Activated naive CD8-positive, alpha-beta T cell treated with anti-CD3 and anti-CD28 coated beads, Interleukin-2, amount 10 ng/mL, durations not matched to agents 7 days and 5 days (primary cell): ENCODE measurements at regions not wholly inside any gene's neighbourhood (a gene's known extent, or its start where the extent isn't known, plus 50 kb on each side); places are given as distances from the start of the nearest gene placed in this dataset.
"Not testable (repeated sequence)": the region's sequence is repeated elsewhere in the genome, so short reads cannot be mapped to it uniquely, and the experiment has no call there.

Experiments used
- ATAC-seq: fragments of 150-1000 bp; cut with Tn5 transposase; one replicate; pipeline ENCODE4 v1.10.0; 2021; ENCODE audit warnings: low read depth, moderate library complexity
- POLR2A ChIA-PET: fragments of 350-600 bp; sonication (Branson Sonifier 250); formaldehyde crosslinking; loops from one replicate; lab custom pipeline; 2021; ENCODE audit warnings: antibody characterized with exemption; lab: Charles Lee
- DNase-seq: peaks from one replicate; pipeline ENCODE4 v3.0.0; 2021
- H3K27ac Mint-ChIP-seq: one replicate; pipeline ENCODE4 v1.8.0; 2022; ENCODE audit warnings: mild to moderate bottlenecking, mixed read lengths
- H3K27me3 Mint-ChIP-seq: one replicate; pipeline ENCODE4 v1.8.0; 2022; ENCODE audit warnings: mild to moderate bottlenecking, moderate library complexity, mixed read lengths
- H3K36me3 Mint-ChIP-seq: one replicate; pipeline ENCODE4 v1.8.0; 2021; ENCODE audit warnings: mild to moderate bottlenecking, mixed read lengths
- H3K4me1 Mint-ChIP-seq: one replicate; pipeline ENCODE4 v1.8.0; 2021; ENCODE audit warnings: mixed read lengths
- H3K4me3 Mint-ChIP-seq: one replicate; pipeline ENCODE4 v1.8.0; 2022; ENCODE audit warnings: mild to moderate bottlenecking, moderate library complexity, mixed read lengths
- H3K9me3 Mint-ChIP-seq: one replicate; pipeline ENCODE4 v1.8.0; 2021; ENCODE audit warnings: mixed read lengths

DNA sequence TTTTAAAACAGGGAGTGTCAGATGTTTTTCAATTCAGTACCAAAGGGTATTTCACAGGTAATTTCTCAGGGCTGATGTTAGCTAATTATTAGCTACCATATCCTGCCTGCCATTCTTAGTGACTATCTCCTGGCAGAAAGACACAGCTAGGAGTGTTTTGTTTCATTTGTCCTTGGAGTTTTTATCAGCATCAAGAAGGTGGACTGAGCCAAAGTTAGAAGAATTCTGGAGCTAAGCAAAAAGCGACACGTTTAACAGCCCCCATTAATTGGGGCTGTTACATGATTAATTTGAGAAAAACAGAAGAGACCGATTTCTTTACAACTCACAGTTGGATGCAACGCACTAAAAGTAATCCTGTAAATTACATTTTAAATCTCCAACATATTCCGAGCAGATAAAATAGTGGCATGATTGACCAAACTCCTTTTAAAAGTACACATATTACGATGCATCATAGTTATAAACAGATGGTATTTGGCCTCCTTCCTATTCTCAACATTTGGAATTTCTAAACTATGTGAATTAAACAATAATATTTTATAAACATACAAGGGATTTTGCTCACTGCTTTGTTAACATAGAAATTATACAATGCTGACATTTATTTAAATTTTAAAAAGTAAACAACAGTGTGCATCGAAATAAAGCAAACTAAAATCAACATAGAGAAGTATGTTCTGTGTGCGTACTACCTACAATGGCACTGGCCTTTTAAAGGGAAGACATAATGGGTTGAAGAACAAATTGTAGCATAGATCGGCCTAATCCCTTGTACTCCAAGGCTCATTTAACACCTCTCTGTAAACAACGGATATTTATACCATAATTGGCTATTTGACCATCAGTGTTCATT is 585.1 kb downstream of the ZEB2 start:
- H3K36me3 Mint-ChIP-seq = no peaks in the 10 kb centered on the region
- peaks cover 54% of the 10 kb centered on the region for H3K27me3 Mint-ChIP-seq
- H3K9me3 Mint-ChIP-seq = no peaks in the 10 kb centered on the region
- no peak for ATAC-seq
- DNase-seq = no peak
- H3K4me1 Mint-ChIP-seq = peaks cover 5% of the 10 kb centered on the region
- H3K27ac Mint-ChIP-seq = no peak overlapping the region
- POLR2A ChIA-PET = no interaction called here
- H3K4me3 Mint-ChIP-seq = no peak overlapping the region

DNA sequence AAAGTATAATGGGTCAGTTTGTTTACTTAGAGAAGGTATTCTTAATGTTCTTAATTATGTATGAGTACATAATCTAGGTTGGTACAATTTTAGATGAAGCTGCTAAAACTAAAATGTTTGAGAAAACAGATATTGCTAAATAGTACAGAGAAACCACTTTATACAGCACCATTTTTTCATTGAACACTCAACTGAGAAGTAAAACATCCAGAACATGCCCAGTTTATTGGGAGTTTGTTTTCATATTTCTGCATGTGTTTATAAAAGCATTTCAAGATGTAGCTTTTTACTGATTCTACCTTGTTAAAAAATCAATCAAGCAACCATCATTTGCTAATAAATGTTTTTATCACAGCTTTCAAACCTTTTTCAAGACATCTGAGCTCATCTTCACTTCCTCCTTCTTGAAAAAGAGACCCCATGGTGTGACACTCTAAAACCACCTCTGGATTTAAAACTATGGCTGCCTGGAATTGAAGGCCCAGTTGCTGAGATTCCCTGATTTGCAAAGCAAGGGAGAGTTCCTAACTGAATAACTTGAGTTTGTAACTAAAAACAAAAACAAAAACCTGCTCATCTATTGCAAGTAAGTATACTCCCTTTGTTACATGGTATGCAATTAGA is 585.9 kb downstream of the ZEB2 start:
- POLR2A ChIA-PET = no interaction called here
- peaks cover 5% of the 10 kb centered on the region for H3K4me1 Mint-ChIP-seq
- peaks cover 48% of the 10 kb centered on the region for H3K27me3 Mint-ChIP-seq
- no peaks in the 10 kb centered on the region for H3K36me3 Mint-ChIP-seq
- H3K9me3 Mint-ChIP-seq = no peaks in the 10 kb centered on the region
- no peak for ATAC-seq
- DNase-seq = no peak
- H3K27ac Mint-ChIP-seq = no peak overlapping the region
- no peak overlapping the region for H3K4me3 Mint-ChIP-seq

DNA sequence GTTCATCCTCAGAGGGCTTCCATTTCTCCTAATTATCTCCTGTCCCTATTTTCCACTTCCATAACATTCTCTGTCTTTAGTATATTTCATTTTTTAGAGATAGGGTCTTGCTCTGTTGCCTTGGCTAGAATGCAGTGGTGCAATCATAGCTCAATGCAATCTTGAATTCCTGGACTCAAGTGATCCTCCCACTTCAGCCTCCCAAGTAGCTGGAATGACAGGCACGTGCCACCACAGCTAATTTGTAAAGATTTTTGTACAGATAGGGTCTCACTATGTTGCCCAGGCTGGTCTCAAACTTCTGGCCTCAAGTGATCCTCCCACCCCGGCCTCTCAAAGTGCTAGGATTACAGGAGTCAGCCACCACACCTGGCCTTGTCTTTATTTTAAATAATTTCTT is 589.0 kb downstream of the ZEB2 start:
- Mint-ChIP-seq H3K27me3 (peaks cover 42% of the 10 kb centered on the region), H3K4me3 (no peak overlapping the region), H3K36me3 (no peaks in the 10 kb centered on the region), H3K9me3 (no peaks in the 10 kb centered on the region), H3K4me1 (no peaks in the 10 kb centered on the region), H3K27ac (no peak overlapping the region)
- POLR2A ChIA-PET = no interaction called here
- DNase-seq = no peak
- ATAC-seq = no peak

DNA sequence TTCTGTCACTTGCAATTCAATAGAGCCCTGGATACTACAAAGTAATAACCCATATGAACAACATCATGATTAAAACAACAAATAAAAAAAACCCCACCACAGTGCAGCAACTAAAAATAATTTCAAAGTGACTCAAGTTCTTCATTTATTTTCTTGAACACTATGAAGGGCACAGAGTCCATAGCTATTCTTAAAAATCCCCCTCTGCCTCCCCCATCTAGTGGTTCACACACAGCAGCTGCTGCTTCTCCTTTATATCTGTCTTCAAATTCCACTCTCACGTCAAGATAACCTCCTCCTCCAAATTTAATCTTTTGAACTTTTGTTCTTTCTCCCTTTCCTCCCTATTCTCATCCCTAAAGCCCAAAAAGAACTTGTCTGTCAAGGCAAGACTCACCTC is 591.3 kb downstream of the ZEB2 start:
- no peaks in the 10 kb centered on the region for H3K4me1 Mint-ChIP-seq
- no peak overlapping the region for H3K27ac Mint-ChIP-seq
- H3K27me3 Mint-ChIP-seq = peaks cover 29% of the 10 kb centered on the region
- DNase-seq (no peak), ATAC-seq (no peak)
- no peak overlapping the region for H3K4me3 Mint-ChIP-seq
- peaks cover 2% of the 10 kb centered on the region for H3K9me3 Mint-ChIP-seq
- POLR2A ChIA-PET = no interaction called here
- H3K36me3 Mint-ChIP-seq = no peaks in the 10 kb centered on the region

DNA sequence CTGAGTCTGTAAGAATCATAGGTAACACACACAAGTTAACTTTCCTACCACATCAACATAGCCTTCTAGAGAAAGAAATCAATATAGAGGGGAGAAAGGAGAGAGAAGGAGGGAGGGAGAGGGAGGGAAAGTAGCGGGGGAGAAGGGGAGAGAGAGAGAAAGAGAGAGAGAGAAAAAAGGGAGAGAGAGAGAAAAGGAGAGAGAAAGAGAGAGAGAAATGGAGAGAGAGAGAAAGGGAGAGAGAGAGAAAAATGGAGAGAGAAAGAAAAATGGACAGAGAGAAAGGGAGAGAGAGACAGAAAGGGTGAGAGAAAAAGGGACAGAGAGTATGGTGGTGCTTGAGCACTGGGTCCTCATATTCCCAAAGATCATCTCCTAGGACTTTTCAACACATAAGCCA is 591.7 kb downstream of the ZEB2 start:
- Mint-ChIP-seq H3K36me3 (no peaks in the 10 kb centered on the region), H3K4me1 (no peaks in the 10 kb centered on the region), H3K9me3 (peaks cover 2% of the 10 kb centered on the region), H3K4me3 (no peak overlapping the region), H3K27ac (no peak overlapping the region), H3K27me3 (peaks cover 28% of the 10 kb centered on the region)
- ATAC-seq (no peak), DNase-seq (no peak)
- POLR2A ChIA-PET = no interaction called here

DNA sequence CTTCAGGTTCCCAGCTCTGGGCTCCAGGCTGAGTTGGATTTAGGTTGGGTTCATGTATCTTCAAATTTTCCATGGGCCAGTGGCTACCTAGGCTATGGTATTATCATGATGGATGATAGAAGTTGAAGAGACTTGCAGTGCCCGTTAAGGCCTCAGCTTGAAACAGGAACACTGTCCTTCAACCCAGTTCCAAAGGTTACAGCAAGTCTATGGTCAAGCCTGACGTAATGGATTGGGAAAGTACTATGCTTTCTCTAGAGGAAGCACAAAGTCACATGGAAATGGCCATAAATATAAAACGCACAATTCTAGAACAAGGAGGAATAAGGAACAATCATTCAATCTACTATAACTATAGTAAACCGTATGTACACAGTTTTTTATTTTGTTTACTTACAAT is 593.2 kb downstream of the ZEB2 start:
- no peaks in the 10 kb centered on the region for H3K36me3 Mint-ChIP-seq
- no peak overlapping the region for H3K27ac Mint-ChIP-seq
- H3K4me3 Mint-ChIP-seq = no peak overlapping the region
- DNase-seq (no peak), ATAC-seq (no peak)
- H3K9me3 Mint-ChIP-seq = peaks cover 2% of the 10 kb centered on the region
- H3K27me3 Mint-ChIP-seq = peaks cover 25% of the 10 kb centered on the region
- POLR2A ChIA-PET = no interaction called here
- H3K4me1 Mint-ChIP-seq = no peaks in the 10 kb centered on the region

DNA sequence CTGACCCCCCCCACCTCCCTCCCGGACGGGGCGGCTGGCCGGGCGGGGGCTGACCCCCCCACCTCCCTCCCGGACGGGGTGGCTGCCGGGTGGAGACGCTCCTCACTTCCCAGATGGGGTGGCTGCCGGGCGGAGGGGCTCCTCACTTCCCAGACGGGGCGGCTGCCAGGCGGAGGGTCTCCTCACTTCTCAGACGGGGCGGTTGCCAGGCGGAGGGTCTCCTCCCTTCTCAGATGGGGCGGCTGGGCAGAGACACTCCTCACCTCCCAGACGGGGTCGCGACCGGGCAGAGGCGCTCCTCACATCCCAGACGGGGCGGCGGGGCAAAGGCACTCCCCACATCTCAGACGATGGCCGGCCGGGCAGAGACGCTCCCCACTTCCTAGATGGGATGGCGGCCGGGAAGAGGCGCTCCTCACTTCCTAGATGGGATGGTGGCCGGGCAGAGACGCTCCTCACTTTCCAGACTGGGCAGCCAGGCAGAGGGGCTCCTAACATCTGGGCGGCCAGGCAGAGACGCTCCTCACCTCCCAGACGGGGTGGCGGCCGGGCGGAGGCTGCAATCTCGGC is 597.6 kb downstream of the ZEB2 start:
- H3K4me1 Mint-ChIP-seq, H3K27me3 Mint-ChIP-seq, ATAC-seq, DNase-seq, H3K36me3 Mint-ChIP-seq, POLR2A ChIA-PET, H3K4me3 Mint-ChIP-seq, H3K27ac Mint-ChIP-seq: not testable (repeated sequence)
- H3K9me3 Mint-ChIP-seq = peaks cover 13% of the 10 kb centered on the region

DNA sequence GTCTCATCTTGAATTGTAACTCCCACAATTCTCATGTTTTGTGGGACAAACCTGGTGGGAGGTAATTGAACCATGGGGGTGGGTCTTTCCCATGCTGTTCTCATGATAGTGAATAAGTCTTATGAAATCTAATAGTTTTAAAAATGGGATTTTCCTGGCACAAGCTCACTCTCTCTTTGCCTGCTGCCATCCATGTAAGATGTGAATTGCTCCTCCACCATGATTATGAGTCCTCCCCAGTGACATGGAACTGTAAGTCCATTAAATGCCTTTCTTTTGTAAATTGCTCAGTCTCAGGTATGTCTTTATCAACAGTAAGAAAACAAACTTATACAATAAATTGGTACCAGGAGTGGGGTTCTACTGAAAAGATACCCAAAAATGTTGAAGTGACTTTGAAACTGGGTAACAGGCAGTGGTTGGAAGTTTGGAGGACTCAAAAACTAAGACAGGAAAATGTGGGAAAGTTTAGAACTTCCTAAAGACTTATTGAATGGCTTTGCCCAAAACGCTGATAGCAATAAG is 601.4 kb downstream of the ZEB2 start:
- Mint-ChIP-seq H3K4me1 (no peaks in the 10 kb centered on the region), H3K4me3 (no peak overlapping the region), H3K9me3 (peaks cover 11% of the 10 kb centered on the region), H3K27me3 (peaks cover 4% of the 10 kb centered on the region), H3K27ac (no peak overlapping the region), H3K36me3 (no peaks in the 10 kb centered on the region)
- DNase-seq = no peak
- ATAC-seq = no peak
- POLR2A ChIA-PET = no interaction called here

DNA sequence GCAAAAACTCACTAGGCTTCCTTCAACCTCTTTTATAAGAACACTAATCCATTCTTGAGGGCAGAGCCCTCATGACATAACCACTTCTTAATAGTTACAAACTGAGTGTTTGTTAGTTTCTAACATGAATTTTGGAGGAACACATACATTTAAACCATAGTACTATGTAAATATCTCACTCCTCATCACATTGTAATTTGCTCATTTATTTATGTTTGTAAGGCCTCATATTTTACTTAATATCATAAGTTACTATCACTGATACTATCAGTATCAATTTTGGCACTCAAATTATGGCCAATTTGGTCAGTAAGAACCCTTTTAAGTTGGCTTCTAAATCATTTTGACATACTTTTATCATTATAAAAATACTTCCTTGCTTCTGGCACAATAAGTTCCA is 603.1 kb downstream of the ZEB2 start:
- Mint-ChIP-seq H3K36me3 (no peaks in the 10 kb centered on the region), H3K27ac (no peak overlapping the region), H3K4me3 (no peak overlapping the region), H3K27me3 (peaks cover 2% of the 10 kb centered on the region), H3K9me3 (peaks cover 11% of the 10 kb centered on the region), H3K4me1 (no peaks in the 10 kb centered on the region)
- DNase-seq (no peak), ATAC-seq (no peak)
- POLR2A ChIA-PET = no interaction called here

DNA sequence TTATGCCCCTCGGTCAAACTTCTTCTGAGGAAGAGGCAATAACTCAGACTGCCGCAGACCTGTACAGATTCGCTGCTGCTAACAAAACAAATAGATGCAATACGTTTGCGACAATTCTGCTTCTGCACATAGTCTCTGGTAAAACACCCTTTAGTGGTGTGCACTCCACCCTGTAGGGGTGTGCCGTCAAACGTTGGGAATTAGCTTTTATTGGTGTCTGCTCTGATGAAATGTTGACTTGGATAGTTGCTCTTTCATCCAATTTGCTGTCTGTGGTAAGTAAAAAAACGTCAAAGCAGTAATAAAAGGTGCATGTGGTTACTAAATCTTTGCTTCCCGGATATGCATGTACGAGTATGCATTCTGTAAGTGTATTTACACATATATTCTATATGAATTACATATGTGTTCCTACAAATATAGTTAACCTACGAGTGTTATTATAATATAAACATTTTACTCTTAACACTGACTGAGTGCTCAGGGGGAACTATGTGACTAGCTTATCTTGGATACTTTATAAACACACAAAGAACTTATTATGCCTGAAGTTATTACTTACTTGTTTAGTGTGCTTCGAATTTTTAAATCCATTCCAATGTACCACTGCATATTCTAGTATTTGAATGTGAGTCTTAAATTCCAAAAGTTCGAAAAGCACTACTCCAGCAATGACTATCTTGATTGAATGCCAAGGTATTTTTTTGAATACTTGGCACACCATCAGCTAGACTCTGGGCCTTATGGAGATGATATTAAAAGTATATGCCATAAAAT is 610.2 kb downstream of the ZEB2 start:
- no peak for ATAC-seq
- Mint-ChIP-seq H3K27ac (no peak overlapping the region), H3K4me3 (no peak overlapping the region), H3K36me3 (no peaks in the 10 kb centered on the region), H3K9me3 (no peaks in the 10 kb centered on the region), H3K4me1 (no peaks in the 10 kb centered on the region), H3K27me3 (peaks cover 9% of the 10 kb centered on the region)
- POLR2A ChIA-PET = no interaction called here
- DNase-seq = no peak

DNA sequence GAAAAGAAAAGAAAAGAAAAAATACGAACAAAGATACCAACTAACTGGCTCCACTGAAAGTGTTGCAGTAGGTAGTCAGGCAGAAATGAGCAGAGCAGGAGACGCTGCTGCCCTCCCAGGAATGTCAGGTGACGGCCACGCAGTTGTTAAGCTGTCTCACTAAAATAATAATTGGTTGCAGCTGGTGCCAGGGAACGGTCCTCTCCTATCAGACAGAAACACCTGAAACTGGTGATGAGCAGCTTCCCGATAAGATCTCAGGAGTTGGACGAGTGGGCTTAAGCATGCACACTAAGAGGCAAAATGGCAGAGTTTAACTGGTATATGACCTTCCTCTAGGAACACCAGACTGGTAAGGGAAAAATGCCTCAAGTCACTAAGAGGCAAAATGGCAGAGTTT is 611.1 kb downstream of the ZEB2 start:
- Mint-ChIP-seq H3K4me3 (no peak overlapping the region), H3K27me3 (peaks cover 9% of the 10 kb centered on the region), H3K4me1 (no peaks in the 10 kb centered on the region), H3K36me3 (no peaks in the 10 kb centered on the region), H3K9me3 (no peaks in the 10 kb centered on the region), H3K27ac (no peak overlapping the region)
- no peak for DNase-seq
- POLR2A ChIA-PET = no interaction called here
- ATAC-seq = no peak

DNA sequence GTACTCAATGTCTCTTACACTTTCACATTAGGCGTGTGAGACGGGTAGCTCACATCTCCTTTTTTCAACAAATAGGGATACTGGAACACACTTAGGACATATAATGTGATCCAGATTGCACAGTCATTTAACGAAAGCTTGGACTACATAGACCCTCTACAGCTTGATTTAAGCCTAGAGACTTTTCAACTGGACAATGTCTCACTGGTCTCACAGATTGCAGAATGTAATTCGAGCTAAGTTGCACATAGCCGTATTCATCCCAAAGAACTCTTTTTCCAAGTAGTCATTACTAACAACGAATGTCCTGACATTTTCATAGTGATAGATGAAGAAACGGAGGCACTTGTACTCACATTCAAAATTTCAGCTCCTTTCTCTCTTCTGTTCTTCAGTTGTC is 612.1 kb downstream of the ZEB2 start:
- POLR2A ChIA-PET = no interaction called here
- ATAC-seq (no peak), DNase-seq (no peak)
- no peaks in the 10 kb centered on the region for H3K36me3 Mint-ChIP-seq
- H3K4me3 Mint-ChIP-seq = no peak overlapping the region
- no peak overlapping the region for H3K27ac Mint-ChIP-seq
- no peaks in the 10 kb centered on the region for H3K9me3 Mint-ChIP-seq
- H3K4me1 Mint-ChIP-seq = peaks cover 4% of the 10 kb centered on the region
- H3K27me3 Mint-ChIP-seq = peaks cover 9% of the 10 kb centered on the region

DNA sequence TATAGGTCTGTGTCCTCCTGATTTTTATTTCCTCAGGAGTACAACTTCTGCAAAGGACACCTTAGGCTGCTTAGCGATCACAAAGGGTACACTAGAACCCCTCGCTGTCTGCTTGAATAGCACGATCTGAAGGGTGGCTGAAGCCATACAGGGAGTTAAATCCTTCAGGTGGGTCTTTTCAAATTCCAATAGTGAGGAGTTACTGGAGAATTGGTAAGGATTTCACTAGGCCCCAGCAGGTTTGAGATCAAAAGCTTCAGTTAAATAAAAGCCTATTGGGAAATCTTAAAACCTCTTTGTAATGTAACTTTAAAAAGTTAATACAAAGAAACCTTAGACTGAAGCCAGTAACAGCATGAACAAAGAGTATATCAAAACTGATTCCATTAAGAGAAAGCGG is 613.1 kb downstream of the ZEB2 start:
- H3K36me3 Mint-ChIP-seq = no peaks in the 10 kb centered on the region

More for the DNA sequence above, 613.1 kb downstream of the ZEB2 start:
- ATAC-seq (no peak), DNase-seq (no peak)
- H3K27me3 Mint-ChIP-seq = peaks cover 9% of the 10 kb centered on the region
- H3K4me1 Mint-ChIP-seq = peaks cover 4% of the 10 kb centered on the region
- H3K27ac Mint-ChIP-seq = no peak overlapping the region
- H3K4me3 Mint-ChIP-seq = no peak overlapping the region
- H3K9me3 Mint-ChIP-seq = no peaks in the 10 kb centered on the region
- POLR2A ChIA-PET = no interaction called here
